HepG2 (cell line): ENCODE measurements at regions not wholly inside any gene's neighbourhood (a gene's known extent, or its start where the extent isn't known, plus 50 kb on each side); places are given as distances from the start of the nearest gene placed in this dataset.

ENCODE experiments used
- ATAC-seq: fragments of 200-7000 bp; cut with Tn5 transposase; 3 replicates; pipeline ENCODE4 v1.9.1; 2020; ENCODE audit warnings: mild to moderate bottlenecking, moderate library complexity
- BruUV-seq: library from RNA; stranded (reverse); fragments of 400-500 nt; replicated peaks from 2 replicates; lab custom pipeline; 2021; lab: Mats Ljungman, UMichigan
- CTCF ChIA-PET: fragments of 300-600 bp; formaldehyde crosslinking; extraction: SDS; loops from one replicate; lab custom pipeline; 2021; ENCODE audit warnings: low total read pairs, inconsistent platforms, low intra/inter-chr PET ratio; lab: Yijun Ruan, JAX
- POLR2A ChIA-PET: fragments of 350-600 bp; sonication (Branson Sonifier 250); formaldehyde crosslinking; loops from one replicate; lab custom pipeline; 2020; ENCODE audit warnings: antibody characterized with exemption, inconsistent platforms; lab: Yijun Ruan, JAX
- DNase-seq: peaks from one replicate; pipeline ENCODE4 v3.0.0-alpha.2; 2015; ENCODE audit warnings: low spot score
- FAIRE-seq: peaks from 3 replicates; lab custom pipeline; 2011; peaks lifted over from hg19 to GRCh38; lab: Jason Lieb, UNC
- H2AFZ ChIP-seq: one replicate; pipeline ENCODE4 v1.6.1; 2011; ENCODE audit warnings: low read length, inconsistent platforms
- H3K27ac ChIP-seq: fragments of 300-600 bp; 3 replicates; pipeline ENCODE4 v1.8.0; 2011; ENCODE audit warnings: mixed run types, mild to moderate bottlenecking, mixed read lengths, low read length, inconsistent platforms; ENCODE audit not compliant: insufficient read depth; ENCODE audit errors: extremely low read length
- H3K27me3 ChIP-seq, 2 experiments: fragments of 200-600 bp in 1 of 2; 2 replicates in 1 of 2; 3 replicates in 1 of 2; pipeline versions ENCODE4 v1.6.0 to v1.8.0; 2011; ENCODE audit warnings: low read length in 2 of 2, mild to moderate bottlenecking in 2 of 2, moderate library complexity in 2 of 2, inconsistent platforms in 1 of 2; ENCODE audit not compliant: insufficient read depth in 2 of 2, control insufficient read depth in 1 of 2
- H3K36me3 ChIP-seq, 2 experiments: fragments of 200-600 bp in 1 of 2; replicated peaks in 1 of 2; 2 replicates in 1 of 2; 3 replicates in 1 of 2; pipeline versions ENCODE4 v1.5.1 to v1.8.0; 2011; ENCODE audit warnings: low read length in 2 of 2, inconsistent platforms in 1 of 2; ENCODE audit not compliant: insufficient read depth in 2 of 2, control insufficient read depth in 1 of 2
- H3K4me1 ChIP-seq: 2 replicates; pipeline ENCODE4 v1.5.1; 2012; ENCODE audit warnings: low read length, inconsistent platforms; ENCODE audit not compliant: insufficient read depth
- H3K4me2 ChIP-seq: 2 replicates; pipeline ENCODE4 v1.6.0; 2011; ENCODE audit warnings: low read depth, low read length, inconsistent platforms
- H3K4me3 ChIP-seq, 3 experiments: fragments of 200-600 bp in 1 of 3; sonication (generic), shearing (Covaris generic) in 1 of 3; replicated peaks in 1 of 3; 2 replicates each; pipeline ENCODE4 v1.5.1; 2011 to 2016; ENCODE audit warnings: low read length in 3 of 3, inconsistent platforms in 2 of 3, low read depth in 2 of 3, mild to moderate bottlenecking in 2 of 3, control low read depth in 1 of 3, mixed read lengths in 1 of 3; ENCODE audit not compliant: insufficient read depth in 1 of 3
- H3K79me2 ChIP-seq: one replicate; pipeline ENCODE4 v1.6.1; 2011; ENCODE audit warnings: low read length, inconsistent platforms; ENCODE audit not compliant: insufficient read depth
- H3K9ac ChIP-seq: 2 replicates; pipeline ENCODE4 v1.6.0; 2011; ENCODE audit warnings: mild to moderate bottlenecking, low read depth, low read length, inconsistent platforms; ENCODE audit not compliant: insufficient read depth
- H3K9me3 ChIP-seq: 2 replicates; pipeline ENCODE4 v1.5.1; 2012; ENCODE audit warnings: mild to moderate bottlenecking, low read length
- H4K20me1 ChIP-seq: 2 replicates; pipeline ENCODE4 v1.6.0; 2011; ENCODE audit warnings: inconsistent platforms, mild to moderate bottlenecking, low read length, moderate library complexity; ENCODE audit not compliant: insufficient read depth
- ARHGAP35 ChIP-seq: sonication (generic); formaldehyde crosslinking; IDR thresholded peaks from 2 replicates; pipeline ENCODE4 v1.9.0; 2022; ENCODE audit warnings: mild to moderate bottlenecking, inconsistent platforms, moderate library complexity, missing genetic modification reagents, borderline replicate concordance
- CCAR2 ChIP-seq: fragments of 200-400 bp; formaldehyde crosslinking; optimal IDR thresholded peaks from 2 replicates; pipeline ENCODE3; 2018; ENCODE audit warnings: low read depth, mild to moderate bottlenecking, low read length, moderate library complexity
- JUNB ChIP-seq: sonication (generic); formaldehyde crosslinking; IDR thresholded peaks from 2 replicates; pipeline ENCODE4 v1.8.0; 2022; ENCODE audit warnings: missing genetic modification reagents, mild to moderate bottlenecking, borderline replicate concordance
- NCOA1 ChIP-seq: sonication (generic); formaldehyde crosslinking; IDR thresholded peaks from 2 replicates; pipeline ENCODE4 v1.9.0; 2021; ENCODE audit warnings: missing genetic modification reagents
- NONO ChIP-seq, 2 experiments: fragments of 450-650 bp in 1 of 2; sonication (generic) in 1 of 2; formaldehyde crosslinking in 1 of 2; IDR thresholded peaks in 1 of 2; conservative IDR thresholded peaks in 1 of 2; 2 replicates each; pipeline versions ENCODE4 v1.6.1 to v1.8.0; 2017 to 2022; ENCODE audit warnings: mild to moderate bottlenecking in 1 of 2, missing genetic modification reagents in 1 of 2, moderate library complexity in 1 of 2
- RBM22 ChIP-seq: fragments of 200-400 bp; formaldehyde crosslinking; optimal IDR thresholded peaks from 2 replicates; pipeline ENCODE3; 2017; ENCODE audit warnings: mild to moderate bottlenecking, low read length, moderate library complexity
- TRAFD1 ChIP-seq: sonication (generic); formaldehyde crosslinking; IDR thresholded peaks from 2 replicates; pipeline ENCODE4 v1.5.1; 2020; ENCODE audit warnings: missing genetic modification reagents, mild to moderate bottlenecking, borderline replicate concordance
- ZNF282 ChIP-seq: fragments of 450-650 bp; IDR thresholded peaks from 2 replicates; pipeline ENCODE4 v1.6.1; 2018; ENCODE audit not compliant: partially characterized antibody
- ZNF317 ChIP-seq: sonication (generic); formaldehyde crosslinking; IDR thresholded peaks from 2 replicates; pipeline ENCODE4 v1.5.0; 2020; ENCODE audit warnings: mild to moderate bottlenecking, missing genetic modification reagents
- ZNF567 ChIP-seq: sonication (generic); formaldehyde crosslinking; IDR thresholded peaks from 2 replicates; pipeline ENCODE4 v1.8.1; 2023; ENCODE audit warnings: mild to moderate bottlenecking, missing genetic modification reagents, borderline replicate concordance
- ZNF773 ChIP-seq: sonication (generic); formaldehyde crosslinking; IDR thresholded peaks from 2 replicates; pipeline ENCODE4 v1.4.0; 2020; ENCODE audit warnings: missing genetic modification reagents, borderline replicate concordance
- WGBS: methylation state at CpG from one replicate; pipeline ENCODE4 v1.1.6; 2017; ENCODE audit warnings: low lambda C conversion rate; 5-methylcytosine and 5-hydroxymethylcytosine counted together
- in situ Hi-C: cut with HindIII; loops from 2 replicates; pipeline ENCODE4 v1.10.0; 2017; ENCODE audit warnings: low pct_unique_long_range_greater_than_20kb; ENCODE audit not compliant: extremely low pct_ligation_motif_present
- intact Hi-C: fragments of 100-400 bp; cut with micrococcal nuclease; formaldehyde crosslinking; loops from one replicate; pipeline ENCODE4 v1.10.0; 2022; ENCODE audit not compliant: unreplicated experiment

GRCh38 chr1:63107066-63107465 lies 215.3 kb upstream of the FOXD3 start:
- ChIA-PET POLR2A (no interaction called here), CTCF (no interaction called here)
- no peaks in the 10 kb centered on the region for H3K79me2 ChIP-seq
- H3K27ac ChIP-seq: no peak overlapping the region
- H4K20me1 ChIP-seq: no peaks in the 10 kb centered on the region
- in situ Hi-C loops (no loop called here), intact Hi-C loops (no loop called here)
- BruUV-seq: no TSS peak
- WGBS: 0% methylated on average over 1 of the region's 1 CpG
- no peaks in the 10 kb centered on the region for H3K9me3 ChIP-seq
- no peak for ATAC-seq
- H3K9ac ChIP-seq: no peak overlapping the region
- H2AFZ ChIP-seq: no peak overlapping the region
- H3K27me3 ChIP-seq: no peaks in the 10 kb centered on the region
- TF ChIP-seq JUNB (CRISPR knock-in tag): no peak
- TF ChIP-seq ARHGAP35 (CRISPR knock-in tag): no peak
- TF ChIP-seq NCOA1 (CRISPR knock-in tag): no peak
- TF ChIP-seq ZNF282: no peak
- no peak for TF ChIP-seq ZNF317
- TF ChIP-seq RBM22: no peak
- TF ChIP-seq ZNF567 (CRISPR knock-in tag): no peak
- TF ChIP-seq ZNF773 (CRISPR knock-in tag): no peak
- TF ChIP-seq NONO (IDR thresholded peaks at IDR 0.05): no peak
- no peak for TF ChIP-seq NONO (CRISPR knock-in tag; conservative IDR thresholded peaks at IDR 0.05)
- no peak for TF ChIP-seq CCAR2
- no peak for TF ChIP-seq TRAFD1
- no peak overlapping the region for H3K4me3 ChIP-seq
- no peaks in the 10 kb centered on the region for H3K36me3 ChIP-seq
- H3K4me1 ChIP-seq: no peaks in the 10 kb centered on the region
- no peak for DNase-seq
- no peak overlapping the region for H3K4me2 ChIP-seq
- no peak for FAIRE-seq
